OCI-LY7 (cell line): ENCODE measurements at regions not wholly inside any gene's neighbourhood (a gene's known extent, or its start where the extent isn't known, plus 50 kb on each side); places are given as distances from the start of the nearest gene placed in this dataset.

ENCODE experiments used
- EZH2phosphoT487 ChIP-seq: fragments of 200-600 bp; sonication (generic); IDR thresholded peaks from 2 replicates; pipeline ENCODE4 v1.6.1; 2018; ENCODE audit warnings: low read depth, borderline replicate concordance, mild to moderate bottlenecking, mixed run types, antibody characterized with exemption, low read length, moderate library complexity, mixed read lengths
- TF ChIP-seq, protein P1 (sequence below): fragments of 200-600 bp; sonication (generic); conservative IDR thresholded peaks from 2 replicates; pipeline ENCODE4 v1.5.1; 2014; ENCODE audit warnings: mild to moderate bottlenecking, antibody characterized with exemption, low read length, moderate library complexity, mixed read lengths

DNA sequence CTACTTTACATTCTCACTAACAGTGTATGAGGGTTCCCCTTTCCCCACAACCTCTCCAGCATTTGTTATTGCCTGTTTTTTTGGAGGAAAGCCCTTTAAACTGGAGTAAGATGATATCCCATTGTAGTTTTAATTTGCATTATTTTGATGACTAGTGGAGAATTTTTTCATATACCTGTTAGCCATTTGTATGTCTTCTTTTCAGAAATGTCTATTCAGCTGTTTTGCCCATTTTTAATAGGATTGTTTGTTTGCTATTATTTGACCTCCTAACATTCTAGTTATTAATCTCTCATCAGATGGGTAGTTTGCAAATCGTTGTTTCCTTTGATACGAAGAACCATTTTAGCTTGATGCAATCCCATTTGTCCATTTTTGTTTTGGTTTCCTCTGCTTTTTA, 165.0 kb downstream of the GLUL start:
- TF ChIP-seq, protein P1, sequence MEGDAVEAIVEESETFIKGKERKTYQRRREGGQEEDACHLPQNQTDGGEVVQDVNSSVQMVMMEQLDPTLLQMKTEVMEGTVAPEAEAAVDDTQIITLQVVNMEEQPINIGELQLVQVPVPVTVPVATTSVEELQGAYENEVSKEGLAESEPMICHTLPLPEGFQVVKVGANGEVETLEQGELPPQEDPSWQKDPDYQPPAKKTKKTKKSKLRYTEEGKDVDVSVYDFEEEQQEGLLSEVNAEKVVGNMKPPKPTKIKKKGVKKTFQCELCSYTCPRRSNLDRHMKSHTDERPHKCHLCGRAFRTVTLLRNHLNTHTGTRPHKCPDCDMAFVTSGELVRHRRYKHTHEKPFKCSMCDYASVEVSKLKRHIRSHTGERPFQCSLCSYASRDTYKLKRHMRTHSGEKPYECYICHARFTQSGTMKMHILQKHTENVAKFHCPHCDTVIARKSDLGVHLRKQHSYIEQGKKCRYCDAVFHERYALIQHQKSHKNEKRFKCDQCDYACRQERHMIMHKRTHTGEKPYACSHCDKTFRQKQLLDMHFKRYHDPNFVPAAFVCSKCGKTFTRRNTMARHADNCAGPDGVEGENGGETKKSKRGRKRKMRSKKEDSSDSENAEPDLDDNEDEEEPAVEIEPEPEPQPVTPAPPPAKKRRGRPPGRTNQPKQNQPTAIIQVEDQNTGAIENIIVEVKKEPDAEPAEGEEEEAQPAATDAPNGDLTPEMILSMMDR = no peak
- TF ChIP-seq EZH2phosphoT487 = no peak
